SK-N-SH (cell line): ENCODE measurements at regions not wholly inside any gene's neighbourhood (a gene's known extent, or its start where the extent isn't known, plus 50 kb on each side); places are given as distances from the start of the nearest gene placed in this dataset.

ENCODE experiments used
- FOSL2 ChIP-seq: IDR thresholded peaks from 2 replicates; pipeline ENCODE4 v1.4.0; 2012; ENCODE audit warnings: low read depth, mild to moderate bottlenecking, moderate library complexity, borderline replicate concordance
- FOXM1 ChIP-seq: IDR thresholded peaks from 2 replicates; pipeline ENCODE4 v1.4.0; 2012; ENCODE audit warnings: low read depth, mild to moderate bottlenecking
- MEF2A ChIP-seq: IDR thresholded peaks from 2 replicates; pipeline ENCODE4 v1.4.0; 2012; ENCODE audit warnings: low read depth, borderline replicate concordance
- POLR2AphosphoS5 ChIP-seq: IDR thresholded peaks from 2 replicates; pipeline ENCODE4 v1.6.1; 2012; ENCODE audit warnings: low read depth, low read length
- RAD21 ChIP-seq: IDR thresholded peaks from 2 replicates; pipeline ENCODE4 v1.6.1; 2012; ENCODE audit warnings: mild to moderate bottlenecking, low read length
- RFX5 ChIP-seq: IDR thresholded peaks from 2 replicates; pipeline ENCODE4 v1.6.1; 2012; ENCODE audit warnings: mild to moderate bottlenecking, improper control_type of control experiment, low read length
- TAF1 ChIP-seq: IDR thresholded peaks from 2 replicates; pipeline ENCODE4 v1.6.1; 2012; ENCODE audit warnings: low read depth, mild to moderate bottlenecking, low read length, moderate library complexity, borderline replicate concordance
- TF ChIP-seq, protein P1 (sequence below): fragments of 200-600 bp; sonication (generic); IDR thresholded peaks from 2 replicates; pipeline ENCODE4 v1.6.1; 2017; ENCODE audit warnings: antibody characterized with exemption, mild to moderate bottlenecking, moderate library complexity
- TF ChIP-seq, protein P2 (sequence below): fragments of 150-350 bp; IDR thresholded peaks from 2 replicates; pipeline ENCODE4 v1.6.1; 2016; ENCODE audit warnings: mild to moderate bottlenecking, low read depth, low read length
- TF ChIP-seq, protein P3 (sequence below): IDR thresholded peaks from 2 replicates; pipeline ENCODE4 v1.6.1; 2012; ENCODE audit warnings: mild to moderate bottlenecking, low read depth, low read length, moderate library complexity
- TF ChIP-seq, protein P4 (sequence below): IDR thresholded peaks from 2 replicates; pipeline ENCODE4 v1.4.0; 2012; ENCODE audit warnings: low read depth, borderline replicate concordance
- TF ChIP-seq, protein P5 (sequence below): IDR thresholded peaks from 2 replicates; pipeline ENCODE4; 2012

DNA sequence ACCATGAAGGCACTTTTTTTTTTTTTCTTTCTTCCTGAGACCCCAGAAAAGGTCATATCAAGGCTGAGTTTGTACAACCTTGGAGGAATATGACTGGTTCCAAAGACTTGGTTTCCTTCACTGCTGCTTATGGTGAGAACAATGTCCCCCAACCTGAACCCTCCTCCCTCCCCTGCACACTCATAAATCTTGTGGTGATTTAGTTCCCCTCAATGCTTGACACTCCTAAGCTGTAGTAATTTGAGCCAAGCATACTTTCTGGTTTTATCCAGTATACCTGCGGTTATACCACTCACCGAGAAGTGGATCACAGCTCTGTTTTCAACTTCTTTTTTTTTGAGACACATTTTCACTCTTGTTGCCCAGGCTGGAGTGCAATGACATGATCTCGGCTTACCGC is 149.9 kb upstream of the KLF4 start:
- TF ChIP-seq, protein P1, sequence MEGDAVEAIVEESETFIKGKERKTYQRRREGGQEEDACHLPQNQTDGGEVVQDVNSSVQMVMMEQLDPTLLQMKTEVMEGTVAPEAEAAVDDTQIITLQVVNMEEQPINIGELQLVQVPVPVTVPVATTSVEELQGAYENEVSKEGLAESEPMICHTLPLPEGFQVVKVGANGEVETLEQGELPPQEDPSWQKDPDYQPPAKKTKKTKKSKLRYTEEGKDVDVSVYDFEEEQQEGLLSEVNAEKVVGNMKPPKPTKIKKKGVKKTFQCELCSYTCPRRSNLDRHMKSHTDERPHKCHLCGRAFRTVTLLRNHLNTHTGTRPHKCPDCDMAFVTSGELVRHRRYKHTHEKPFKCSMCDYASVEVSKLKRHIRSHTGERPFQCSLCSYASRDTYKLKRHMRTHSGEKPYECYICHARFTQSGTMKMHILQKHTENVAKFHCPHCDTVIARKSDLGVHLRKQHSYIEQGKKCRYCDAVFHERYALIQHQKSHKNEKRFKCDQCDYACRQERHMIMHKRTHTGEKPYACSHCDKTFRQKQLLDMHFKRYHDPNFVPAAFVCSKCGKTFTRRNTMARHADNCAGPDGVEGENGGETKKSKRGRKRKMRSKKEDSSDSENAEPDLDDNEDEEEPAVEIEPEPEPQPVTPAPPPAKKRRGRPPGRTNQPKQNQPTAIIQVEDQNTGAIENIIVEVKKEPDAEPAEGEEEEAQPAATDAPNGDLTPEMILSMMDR = no peak
- TF ChIP-seq RAD21 (no peak), POLR2AphosphoS5 (no peak), RFX5 (no peak), FOSL2 (no peak), MEF2A (no peak), TAF1 (no peak), FOXM1 (no peak)
- TF ChIP-seq, protein P2, sequence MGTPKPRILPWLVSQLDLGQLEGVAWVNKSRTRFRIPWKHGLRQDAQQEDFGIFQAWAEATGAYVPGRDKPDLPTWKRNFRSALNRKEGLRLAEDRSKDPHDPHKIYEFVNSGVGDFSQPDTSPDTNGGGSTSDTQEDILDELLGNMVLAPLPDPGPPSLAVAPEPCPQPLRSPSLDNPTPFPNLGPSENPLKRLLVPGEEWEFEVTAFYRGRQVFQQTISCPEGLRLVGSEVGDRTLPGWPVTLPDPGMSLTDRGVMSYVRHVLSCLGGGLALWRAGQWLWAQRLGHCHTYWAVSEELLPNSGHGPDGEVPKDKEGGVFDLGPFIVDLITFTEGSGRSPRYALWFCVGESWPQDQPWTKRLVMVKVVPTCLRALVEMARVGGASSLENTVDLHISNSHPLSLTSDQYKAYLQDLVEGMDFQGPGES = no peak
- TF ChIP-seq, protein P3, sequence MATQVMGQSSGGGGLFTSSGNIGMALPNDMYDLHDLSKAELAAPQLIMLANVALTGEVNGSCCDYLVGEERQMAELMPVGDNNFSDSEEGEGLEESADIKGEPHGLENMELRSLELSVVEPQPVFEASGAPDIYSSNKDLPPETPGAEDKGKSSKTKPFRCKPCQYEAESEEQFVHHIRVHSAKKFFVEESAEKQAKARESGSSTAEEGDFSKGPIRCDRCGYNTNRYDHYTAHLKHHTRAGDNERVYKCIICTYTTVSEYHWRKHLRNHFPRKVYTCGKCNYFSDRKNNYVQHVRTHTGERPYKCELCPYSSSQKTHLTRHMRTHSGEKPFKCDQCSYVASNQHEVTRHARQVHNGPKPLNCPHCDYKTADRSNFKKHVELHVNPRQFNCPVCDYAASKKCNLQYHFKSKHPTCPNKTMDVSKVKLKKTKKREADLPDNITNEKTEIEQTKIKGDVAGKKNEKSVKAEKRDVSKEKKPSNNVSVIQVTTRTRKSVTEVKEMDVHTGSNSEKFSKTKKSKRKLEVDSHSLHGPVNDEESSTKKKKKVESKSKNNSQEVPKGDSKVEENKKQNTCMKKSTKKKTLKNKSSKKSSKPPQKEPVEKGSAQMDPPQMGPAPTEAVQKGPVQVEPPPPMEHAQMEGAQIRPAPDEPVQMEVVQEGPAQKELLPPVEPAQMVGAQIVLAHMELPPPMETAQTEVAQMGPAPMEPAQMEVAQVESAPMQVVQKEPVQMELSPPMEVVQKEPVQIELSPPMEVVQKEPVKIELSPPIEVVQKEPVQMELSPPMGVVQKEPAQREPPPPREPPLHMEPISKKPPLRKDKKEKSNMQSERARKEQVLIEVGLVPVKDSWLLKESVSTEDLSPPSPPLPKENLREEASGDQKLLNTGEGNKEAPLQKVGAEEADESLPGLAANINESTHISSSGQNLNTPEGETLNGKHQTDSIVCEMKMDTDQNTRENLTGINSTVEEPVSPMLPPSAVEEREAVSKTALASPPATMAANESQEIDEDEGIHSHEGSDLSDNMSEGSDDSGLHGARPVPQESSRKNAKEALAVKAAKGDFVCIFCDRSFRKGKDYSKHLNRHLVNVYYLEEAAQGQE = no peak
- TF ChIP-seq, protein P4, sequence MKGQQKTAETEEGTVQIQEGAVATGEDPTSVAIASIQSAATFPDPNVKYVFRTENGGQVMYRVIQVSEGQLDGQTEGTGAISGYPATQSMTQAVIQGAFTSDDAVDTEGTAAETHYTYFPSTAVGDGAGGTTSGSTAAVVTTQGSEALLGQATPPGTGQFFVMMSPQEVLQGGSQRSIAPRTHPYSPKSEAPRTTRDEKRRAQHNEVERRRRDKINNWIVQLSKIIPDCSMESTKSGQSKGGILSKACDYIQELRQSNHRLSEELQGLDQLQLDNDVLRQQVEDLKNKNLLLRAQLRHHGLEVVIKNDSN = no peak
- TF ChIP-seq, protein P5, sequence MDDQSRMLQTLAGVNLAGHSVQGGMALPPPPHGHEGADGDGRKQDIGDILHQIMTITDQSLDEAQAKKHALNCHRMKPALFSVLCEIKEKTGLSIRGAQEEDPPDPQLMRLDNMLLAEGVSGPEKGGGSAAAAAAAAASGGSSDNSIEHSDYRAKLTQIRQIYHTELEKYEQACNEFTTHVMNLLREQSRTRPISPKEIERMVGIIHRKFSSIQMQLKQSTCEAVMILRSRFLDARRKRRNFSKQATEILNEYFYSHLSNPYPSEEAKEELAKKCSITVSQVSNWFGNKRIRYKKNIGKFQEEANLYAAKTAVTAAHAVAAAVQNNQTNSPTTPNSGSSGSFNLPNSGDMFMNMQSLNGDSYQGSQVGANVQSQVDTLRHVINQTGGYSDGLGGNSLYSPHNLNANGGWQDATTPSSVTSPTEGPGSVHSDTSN = no peak
